Fibroblast of lung (primary cell): ENCODE measurements at regions not wholly inside any gene's neighbourhood (a gene's known extent, or its start where the extent isn't known, plus 50 kb on each side); places are given as distances from the start of the nearest gene placed in this dataset.

Experiments
- EZH2 ChIP-seq: IDR thresholded peaks from 2 replicates; pipeline ENCODE4 v1.5.1; 2012; ENCODE audit warnings: low read length, control low read depth, mild to moderate bottlenecking; ENCODE audit errors: missing control alignments
- TF ChIP-seq, protein P1 (sequence below), 2 donors: IDR thresholded peaks in 1 of 2; conservative IDR thresholded peaks in 1 of 2; 1 replicate in 1 of 2; 2 replicates in 1 of 2; pipeline ENCODE4 v1.5.1; 2011 to 2012; ENCODE audit warnings: low read length in 2 of 2, control low read depth in 1 of 2, inconsistent platforms in 1 of 2, low read depth in 1 of 2, mild to moderate bottlenecking in 1 of 2

DNA sequence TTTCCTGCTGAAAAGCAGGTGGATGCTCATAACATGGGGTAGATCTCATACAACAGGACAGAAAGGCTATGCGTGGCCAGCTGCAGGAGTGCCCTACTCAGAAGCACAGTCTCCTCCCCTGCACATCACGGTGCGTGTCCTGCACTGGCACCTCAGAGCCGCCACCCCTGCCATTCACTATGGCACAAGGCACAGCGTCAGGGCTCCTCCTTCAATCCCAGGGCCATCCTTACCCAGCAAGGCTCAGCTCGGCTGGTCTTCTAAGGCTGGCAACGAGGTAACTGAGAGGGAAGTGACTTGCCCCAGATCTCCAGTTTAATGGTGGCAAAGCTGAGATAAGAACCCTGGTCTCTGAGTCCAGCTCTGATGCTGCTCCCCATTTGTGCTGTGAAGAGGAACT, 97.1 kb downstream of the CPN2 start:
- TF ChIP-seq, protein P1, sequence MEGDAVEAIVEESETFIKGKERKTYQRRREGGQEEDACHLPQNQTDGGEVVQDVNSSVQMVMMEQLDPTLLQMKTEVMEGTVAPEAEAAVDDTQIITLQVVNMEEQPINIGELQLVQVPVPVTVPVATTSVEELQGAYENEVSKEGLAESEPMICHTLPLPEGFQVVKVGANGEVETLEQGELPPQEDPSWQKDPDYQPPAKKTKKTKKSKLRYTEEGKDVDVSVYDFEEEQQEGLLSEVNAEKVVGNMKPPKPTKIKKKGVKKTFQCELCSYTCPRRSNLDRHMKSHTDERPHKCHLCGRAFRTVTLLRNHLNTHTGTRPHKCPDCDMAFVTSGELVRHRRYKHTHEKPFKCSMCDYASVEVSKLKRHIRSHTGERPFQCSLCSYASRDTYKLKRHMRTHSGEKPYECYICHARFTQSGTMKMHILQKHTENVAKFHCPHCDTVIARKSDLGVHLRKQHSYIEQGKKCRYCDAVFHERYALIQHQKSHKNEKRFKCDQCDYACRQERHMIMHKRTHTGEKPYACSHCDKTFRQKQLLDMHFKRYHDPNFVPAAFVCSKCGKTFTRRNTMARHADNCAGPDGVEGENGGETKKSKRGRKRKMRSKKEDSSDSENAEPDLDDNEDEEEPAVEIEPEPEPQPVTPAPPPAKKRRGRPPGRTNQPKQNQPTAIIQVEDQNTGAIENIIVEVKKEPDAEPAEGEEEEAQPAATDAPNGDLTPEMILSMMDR (conservative IDR thresholded peaks at IDR 0.05 in 1 of 2, IDR thresholded peaks at IDR 0.05 in 1 of 2; ENCODE audit: low read depth in 1 of 2, low read length in 2 of 2), result no peak
- TF ChIP-seq EZH2, result no peak
